ENCODE measurements at regions not wholly inside any gene's neighbourhood (a gene's known extent, or its start where the extent isn't known, plus 50 kb on each side); places are given as distances from the start of the nearest gene placed in this dataset.

DNA sequence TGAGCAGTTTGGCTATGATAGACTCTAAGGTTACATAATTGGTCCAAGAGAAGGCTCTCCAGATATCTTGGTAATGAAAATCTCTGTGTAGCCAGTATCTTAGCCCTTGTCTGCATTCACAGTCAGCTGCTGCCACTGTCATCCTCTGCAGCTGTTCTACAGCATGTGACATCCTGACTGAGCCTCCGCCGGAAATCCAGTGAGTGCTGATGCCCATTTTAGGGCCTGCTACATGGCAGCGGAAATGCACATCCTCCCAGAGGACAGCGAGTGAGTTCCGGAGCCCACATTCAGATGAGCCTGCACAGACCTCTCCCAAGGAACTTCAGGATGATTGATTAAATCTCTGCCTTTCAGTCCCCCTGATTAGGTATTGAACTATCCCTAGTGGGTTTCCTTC, 237.1 kb downstream of the HHIPL2 start:
- Histone ChIP-seq H3K23ac (ENCODE audit: insufficient read length, low read depth, low read length) (no peak overlapping the region), H3K79me1 (ENCODE audit: insufficient read depth, low read depth, low read length, poor library complexity, severe bottlenecking) (no peaks in the 10 kb centered on the region), H3K27ac (ENCODE audit: insufficient read length, low read depth, low read length) (no peak overlapping the region), H4K20me1 (ENCODE audit: control insufficient read depth, insufficient read depth, insufficient read length) (no peaks in the 10 kb centered on the region), H4K8ac (replicated peaks; ENCODE audit: insufficient read length, low read depth, low read length) (no peak overlapping the region), H4K91ac (ENCODE audit: insufficient read length, low read depth, low read length) (no peak overlapping the region), H3T11ph (ENCODE audit: low read length) (no peak overlapping the region), H3K4ac (ENCODE audit: low read depth, low read length) (no peak overlapping the region), H3K9me3 (ENCODE audit: control insufficient read depth, low read depth, low read length) (no peaks in the 10 kb centered on the region), H4K5ac (ENCODE audit: insufficient read length, low read depth, low read length) (no peak overlapping the region), H2BK12ac (ENCODE audit: insufficient read length, low read depth, low read length) (no peak overlapping the region), H3K14ac (ENCODE audit: insufficient read depth, low read length) (no peak overlapping the region), H3K4me2 (ENCODE audit: insufficient read depth, insufficient read length, low read length) (no peak overlapping the region), H2BK15ac (ENCODE audit: low read depth, low read length) (no peak overlapping the region), H3K56ac (ENCODE audit: insufficient read length, low read depth, low read length) (no peak overlapping the region), H3K4me1 (ENCODE audit: insufficient read depth, low read length) (no peaks in the 10 kb centered on the region), H2AFZ (ENCODE audit: low read length) (no peak overlapping the region), H3K18ac (ENCODE audit: insufficient read length, low read depth, low read length) (no peak overlapping the region), H3K9ac (ENCODE audit: extremely low read depth, insufficient read length, low read length) (no peak overlapping the region), H3K27me3 (ENCODE audit: insufficient read depth, low read length) (no peaks in the 10 kb centered on the region), H2BK5ac (ENCODE audit: insufficient read length, low read length) (no peak overlapping the region), H3K23me2 (ENCODE audit: insufficient read length, low read depth, low read length, poor library complexity, severe bottlenecking) (no peaks in the 10 kb centered on the region), H2BK20ac (ENCODE audit: low read depth, low read length, poor library complexity, severe bottlenecking) (no peak overlapping the region), H2AK5ac (ENCODE audit: insufficient read length, low read length) (no peak overlapping the region), H3K79me2 (ENCODE audit: insufficient read depth, low read length) (no peaks in the 10 kb centered on the region), H2BK120ac (ENCODE audit: low read depth, low read length, poor library complexity, severe bottlenecking) (no peak overlapping the region)
- Mint-ChIP-seq H3K27me3 (ENCODE audit: low read depth) (no peaks in the 10 kb centered on the region), H3K9me3 (no peaks in the 10 kb centered on the region), H3K36me3 (ENCODE audit: insufficient read depth in 1 of 3, low read depth in 3 of 3) (no peaks in the 10 kb centered on the region), H3K4me3 (no peak overlapping the region), H3K27ac (no peak overlapping the region), H3K4me1 (peaks cover 0 to 6% of the 10 kb centered on the region in 2 experiments; a peak in 2 of 4 replicates)
- TF ChIP-seq, protein P1, sequence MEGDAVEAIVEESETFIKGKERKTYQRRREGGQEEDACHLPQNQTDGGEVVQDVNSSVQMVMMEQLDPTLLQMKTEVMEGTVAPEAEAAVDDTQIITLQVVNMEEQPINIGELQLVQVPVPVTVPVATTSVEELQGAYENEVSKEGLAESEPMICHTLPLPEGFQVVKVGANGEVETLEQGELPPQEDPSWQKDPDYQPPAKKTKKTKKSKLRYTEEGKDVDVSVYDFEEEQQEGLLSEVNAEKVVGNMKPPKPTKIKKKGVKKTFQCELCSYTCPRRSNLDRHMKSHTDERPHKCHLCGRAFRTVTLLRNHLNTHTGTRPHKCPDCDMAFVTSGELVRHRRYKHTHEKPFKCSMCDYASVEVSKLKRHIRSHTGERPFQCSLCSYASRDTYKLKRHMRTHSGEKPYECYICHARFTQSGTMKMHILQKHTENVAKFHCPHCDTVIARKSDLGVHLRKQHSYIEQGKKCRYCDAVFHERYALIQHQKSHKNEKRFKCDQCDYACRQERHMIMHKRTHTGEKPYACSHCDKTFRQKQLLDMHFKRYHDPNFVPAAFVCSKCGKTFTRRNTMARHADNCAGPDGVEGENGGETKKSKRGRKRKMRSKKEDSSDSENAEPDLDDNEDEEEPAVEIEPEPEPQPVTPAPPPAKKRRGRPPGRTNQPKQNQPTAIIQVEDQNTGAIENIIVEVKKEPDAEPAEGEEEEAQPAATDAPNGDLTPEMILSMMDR (conservative IDR thresholded peaks at IDR 0.05) = no peak
- no peak for DNase-seq
- no CpG with 5 or more reads among the region's 5 CpGs for WGBS (ENCODE audit: extremely low coverage, insufficient read length, low lambda C conversion rate)
